ENCODE measurements at regions not wholly inside any gene's neighbourhood (a gene's known extent, or its start where the extent isn't known, plus 50 kb on each side); places are given as distances from the start of the nearest gene placed in this dataset.

GRCh38 chr13:36550177-36550576 lies 117.9 kb downstream of the CCNA1 start:
- DNase-seq, result no peak
- H3K36me3 ChIP-seq, result no peaks in the 10 kb centered on the region
- ATAC-seq, result no peak
- H3K9me3 ChIP-seq, result no peaks in the 10 kb centered on the region
- no peak overlapping the region for H3K27ac ChIP-seq
- no peak overlapping the region for H3K4me3 ChIP-seq
- 69 to 81% methylated on average over 2 of the region's 2 CpGs for WGBS, 2 donors
- TF ChIP-seq CTCF (IDR thresholded peaks at IDR 0.05), result no peak
- intact Hi-C loops (cut with DNase I), result no loop called here
- H3K27me3 ChIP-seq, result no peaks in the 10 kb centered on the region
- peaks cover 0 to 9% (median 0%) of the 10 kb centered on the region in 9 donors for H3K4me1 ChIP-seq

- WGBS, 2 donors, result 75 to 91% methylated on average over 3 of the region's 3 CpGs
Observed at GRCh38 chr13:36551445-36551844, 119.2 kb downstream of the CCNA1 start.

GRCh38 chr13:36552334-36552733 lies 120.0 kb downstream of the CCNA1 start:
- Histone ChIP-seq H3K4me1 (peaks cover 0 to 9% (median 0%) of the 10 kb centered on the region in 9 donors), H3K4me3 (no peak overlapping the region), H3K36me3 (no peaks in the 10 kb centered on the region), H3K27ac (no peak overlapping the region), H3K27me3 (no peaks in the 10 kb centered on the region), H3K9me3 (no peaks in the 10 kb centered on the region)
- DNase-seq (no peak), ATAC-seq (no peak)
- TF ChIP-seq CTCF (IDR thresholded peaks at IDR 0.05), result no peak
- intact Hi-C loops (cut with DNase I), result no loop called here
- WGBS, 2 donors, result 74% methylated on average over 1 of the region's 1 CpG

More at GRCh38 chr13:36551445-36551844, 119.2 kb downstream of the CCNA1 start:
- no peak for DNase-seq
- no peak for ATAC-seq
- Histone ChIP-seq H3K4me3 (no peak overlapping the region), H3K9me3 (no peaks in the 10 kb centered on the region), H3K27me3 (no peaks in the 10 kb centered on the region), H3K4me1 (peaks cover 0 to 9% (median 0%) of the 10 kb centered on the region in 9 donors), H3K36me3 (no peaks in the 10 kb centered on the region), H3K27ac (no peak overlapping the region)
- no peak for TF ChIP-seq CTCF (IDR thresholded peaks at IDR 0.05)
- intact Hi-C loops (cut with DNase I), result no loop called here

GRCh38 chr13:36553491-36553890 lies 120.3 kb upstream of the SERTM1 start:
- Histone ChIP-seq H3K9me3 (no peaks in the 10 kb centered on the region), H3K27ac (no peak overlapping the region), H3K36me3 (no peaks in the 10 kb centered on the region), H3K27me3 (no peaks in the 10 kb centered on the region), H3K4me1 (peaks cover 0 to 9% (median 0%) of the 10 kb centered on the region in 9 donors), H3K4me3 (no peak overlapping the region)
- DNase-seq, result no peak
- no peak for TF ChIP-seq CTCF (IDR thresholded peaks at IDR 0.05)
- 74 to 90% methylated on average over 1 of the region's 1 CpG for WGBS, 2 donors
- intact Hi-C loops (cut with DNase I), result no loop called here
- no peak for ATAC-seq

Data from heart right ventricle (tissue), 16 donors.